NCI-H2107 treated with DMSO at 0.1 percent for 48 hours (cell line): ENCODE measurements at regions not wholly inside any gene's neighbourhood (a gene's known extent, or its start where the extent isn't known, plus 50 kb on each side); places are given as distances from the start of the nearest gene placed in this dataset.

Experiments used
- DNase-seq: peaks from one replicate; lab custom pipeline; 2025; ENCODE audit not compliant: unreplicated experiment; lab: John Stamatoyannopoulos, UW

- DNase-seq = no peak
Measured at GRCh38 chr12:84741692-84742091, 170.9 kb downstream of the SLC6A15 start.

- DNase-seq = no peak
Measured at GRCh38 chr12:84741031-84741430, 171.6 kb downstream of the SLC6A15 start.

- no peak for DNase-seq
Measured at GRCh38 chr12:84740602-84741001, 172.0 kb downstream of the SLC6A15 start.

GRCh38 chr12:84738481-84738972 lies 174.1 kb downstream of the SLC6A15 start:
- no peak for DNase-seq

DNA sequence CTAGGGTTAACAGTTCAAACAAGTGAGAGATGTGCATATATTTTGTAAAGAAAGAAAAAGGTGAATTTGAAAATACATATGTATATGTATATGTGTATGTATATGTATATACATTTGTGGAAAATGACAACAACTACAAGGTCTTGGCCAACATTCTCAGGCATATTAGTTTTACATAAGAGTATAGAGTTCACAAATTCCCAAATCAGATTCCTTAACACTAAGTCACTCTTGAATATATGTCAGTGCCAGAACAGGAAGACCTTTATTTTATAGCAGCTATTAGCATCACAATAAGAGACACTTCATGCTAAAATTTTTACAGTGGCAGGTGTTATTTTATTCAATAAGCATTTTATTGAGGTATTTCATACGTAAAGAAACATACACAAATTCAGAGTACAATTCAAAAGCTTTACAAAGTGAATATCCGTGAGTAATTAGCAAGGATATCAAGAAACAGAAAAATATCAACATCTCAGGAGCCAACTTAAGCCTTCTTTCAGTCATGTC lies 179.7 kb downstream of the SLC6A15 start:
- DNase-seq = no peak

- DNase-seq = no peak
Measured at GRCh38 chr12:84730561-84731162, 181.9 kb downstream of the SLC6A15 start.

- peak; percentile 46 for DNase-seq
Measured at GRCh38 chr12:84727961-84728360, 184.6 kb downstream of the SLC6A15 start.

DNA sequence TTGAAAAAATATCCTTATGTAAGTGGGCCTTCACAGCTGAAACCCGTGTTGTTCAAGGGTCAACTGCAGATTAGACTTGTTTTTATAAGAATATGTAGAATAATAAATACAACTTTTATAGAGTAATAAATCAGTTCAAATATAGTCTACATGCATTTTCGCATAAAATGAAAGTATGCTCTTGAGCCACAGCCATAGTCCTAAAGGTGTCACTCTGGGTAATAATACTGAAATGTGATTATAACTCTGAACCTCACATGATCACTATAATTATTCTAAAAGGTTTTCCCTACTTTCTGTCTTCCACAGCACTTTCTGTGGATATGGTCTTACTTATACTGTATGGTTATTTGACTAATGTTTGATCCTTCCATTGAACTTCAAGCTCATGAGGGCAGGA lies 185.8 kb downstream of the SLC6A15 start:
- no peak for DNase-seq

GRCh38 chr12:84723988-84724387 lies 188.6 kb downstream of the SLC6A15 start:
- DNase-seq = no peak

DNA sequence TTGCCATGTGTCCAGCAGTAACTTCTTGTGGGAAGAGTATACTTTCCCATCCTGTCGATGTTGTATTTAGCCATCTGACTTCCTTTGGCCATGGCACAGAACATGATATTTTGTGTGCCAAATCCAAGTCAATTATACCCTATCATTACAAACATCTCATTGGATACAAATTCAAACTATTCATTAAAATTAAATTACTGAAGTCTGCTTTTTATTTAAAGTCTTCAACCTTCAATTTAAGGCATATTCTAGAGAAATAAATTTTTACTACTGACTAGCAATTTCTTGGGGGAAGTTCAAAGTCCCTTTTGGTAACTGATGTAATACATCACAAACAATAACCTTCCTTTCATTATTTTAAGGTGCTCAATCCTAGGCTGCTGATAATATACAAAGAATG lies 192.6 kb downstream of the SLC6A15 start:
- no peak for DNase-seq

- no peak for DNase-seq
Measured at GRCh38 chr12:84718906-84719305, 193.7 kb downstream of the SLC6A15 start.

- no peak for DNase-seq
Measured at GRCh38 chr12:84712747-84713146, 199.9 kb downstream of the SLC6A15 start.

DNA sequence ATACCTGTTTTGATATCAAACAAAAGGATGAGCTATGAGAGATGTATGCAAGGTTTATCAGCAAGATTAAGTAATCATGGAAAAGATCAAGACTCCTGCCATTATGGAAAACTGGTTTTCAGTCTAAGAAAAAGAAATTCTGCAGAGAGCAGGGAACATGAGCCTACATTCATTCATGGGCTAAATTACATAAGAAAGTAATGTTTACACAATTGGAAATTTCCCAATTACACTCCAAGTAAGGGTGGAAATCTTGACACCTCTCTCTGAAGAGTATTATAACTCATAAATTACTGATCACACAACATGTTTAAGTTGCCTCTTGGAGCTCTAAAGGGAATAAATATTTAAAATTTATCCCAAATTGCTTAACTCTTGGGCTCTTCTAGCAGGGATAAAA lies 206.2 kb downstream of the SLC6A15 start:
- no peak for DNase-seq

DNA sequence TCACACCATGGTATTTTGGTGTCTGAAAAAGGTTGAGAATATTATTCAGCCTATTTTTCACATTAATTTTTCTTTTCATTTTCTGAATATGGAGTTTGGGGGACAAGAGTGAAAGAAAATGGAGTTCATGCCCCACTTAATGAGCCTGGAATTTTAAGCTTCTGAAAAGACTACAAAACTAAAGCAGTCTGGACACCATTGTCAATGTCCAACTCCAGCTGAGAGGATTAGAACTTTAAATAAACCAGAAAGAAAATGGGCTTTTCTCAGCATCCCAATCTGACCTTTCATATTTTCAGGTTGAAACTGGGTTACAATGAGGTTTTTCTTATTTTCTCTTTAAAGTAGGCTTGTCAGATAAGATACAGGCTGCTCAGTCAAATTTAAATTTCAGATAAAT lies 207.7 kb downstream of the SLC6A15 start:
- DNase-seq = no peak

- no peak for DNase-seq
Measured at GRCh38 chr12:84702001-84702400, 210.6 kb downstream of the SLC6A15 start.

DNA sequence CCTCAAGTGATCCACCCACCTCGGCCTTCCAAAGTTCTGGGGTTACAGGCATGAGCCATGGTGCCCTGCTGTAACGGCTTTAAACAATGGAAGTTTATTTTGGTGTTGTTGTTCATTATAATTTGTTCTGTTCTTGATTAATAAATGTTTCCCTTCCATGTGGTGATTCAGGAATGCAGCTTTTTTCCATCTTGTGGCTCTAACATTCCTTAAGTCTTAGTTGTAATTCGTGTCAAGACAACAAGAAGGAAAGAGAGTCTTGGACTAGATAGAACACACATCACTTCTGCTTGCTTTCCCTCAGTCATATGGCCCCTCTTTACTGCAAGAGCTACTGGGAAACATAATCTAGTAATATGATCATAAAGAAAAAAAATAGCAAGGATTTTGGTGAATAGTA lies 211.6 kb downstream of the SLC6A15 start:
- DNase-seq = no peak

- DNase-seq = peak; percentile 25
Measured at GRCh38 chr12:84698576-84699333, 213.8 kb downstream of the SLC6A15 start.

GRCh38 chr12:84696908-84697540 lies 215.6 kb downstream of the SLC6A15 start:
- DNase-seq = no peak

DNA sequence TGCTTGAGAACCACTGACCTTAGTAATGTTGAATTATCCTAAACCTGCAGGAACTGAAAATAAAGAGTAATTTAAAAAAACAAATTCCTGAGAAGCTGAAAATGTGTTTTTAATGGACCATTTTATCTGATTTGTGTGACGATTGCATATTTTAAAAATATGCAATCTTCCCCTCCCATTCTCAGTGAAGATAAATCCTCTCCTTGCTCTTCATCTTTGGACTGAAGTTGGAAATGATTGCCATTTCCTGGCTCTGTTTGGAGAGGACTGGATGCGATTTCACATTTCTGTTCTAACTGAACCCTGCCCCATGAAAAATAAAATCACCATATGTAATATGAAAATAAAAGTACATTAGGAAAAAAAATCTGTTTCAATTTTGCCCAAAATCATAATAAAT lies 216.3 kb downstream of the SLC6A15 start:
- no peak for DNase-seq

DNA sequence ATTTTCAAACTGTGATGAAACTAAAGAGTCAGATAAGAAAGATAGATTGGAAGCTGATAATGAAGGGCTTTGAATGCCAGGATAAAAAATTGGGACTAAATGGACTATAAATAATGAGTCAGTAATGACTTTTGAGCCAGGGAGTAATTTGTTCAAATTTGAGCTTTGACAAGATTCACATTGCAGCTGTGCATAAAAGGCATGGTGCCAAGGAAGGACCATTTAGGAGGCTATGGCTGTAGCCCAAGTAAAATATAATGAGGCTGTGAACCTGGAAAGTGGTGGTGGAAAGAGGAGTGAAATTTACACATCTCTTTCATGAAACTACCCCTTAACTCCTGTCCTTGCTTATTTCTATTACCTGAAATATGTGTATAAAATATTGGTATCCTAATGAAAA lies 218.5 kb downstream of the SLC6A15 start:
- no peak for DNase-seq

DNA sequence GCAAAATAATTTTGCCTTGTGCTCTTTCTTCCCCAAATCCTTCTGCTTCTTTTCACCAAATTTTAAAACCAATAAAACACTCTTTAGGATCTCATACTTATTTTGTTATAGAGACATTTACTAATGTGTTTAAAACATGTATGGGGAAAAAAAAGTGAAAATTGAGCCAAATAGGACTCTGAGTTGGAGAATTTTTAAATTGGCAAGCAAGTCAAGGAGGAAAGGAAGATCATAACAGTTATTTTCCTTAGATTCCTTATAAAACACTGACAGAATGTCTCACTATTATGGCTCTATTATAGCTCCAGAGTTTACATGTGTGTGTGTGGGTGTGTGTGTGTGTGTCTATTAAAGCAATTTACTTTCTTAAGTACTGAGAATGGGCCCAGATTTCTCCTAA lies 220.5 kb downstream of the SLC6A15 start:
- no peak for DNase-seq

DNA sequence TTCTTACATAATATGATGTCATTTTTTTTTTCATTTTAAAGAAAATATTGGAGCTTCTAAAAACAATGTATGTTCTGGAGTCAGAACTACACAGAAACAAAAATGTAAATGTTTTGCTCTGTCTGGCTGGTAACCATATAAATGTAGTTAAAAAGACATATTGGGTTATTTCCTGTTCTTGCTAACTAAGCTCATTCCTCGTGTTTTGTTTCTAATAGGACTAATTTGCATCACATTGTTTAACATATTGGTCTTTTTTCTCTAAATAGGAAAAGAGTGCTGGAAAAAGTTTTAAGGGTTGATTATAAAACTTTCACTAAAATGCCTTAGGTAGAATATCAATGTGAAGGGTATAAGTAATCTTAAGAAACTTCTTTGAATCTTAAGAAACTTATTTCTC lies 221.3 kb downstream of the SLC6A15 start:
- no peak for DNase-seq
